Muscle of leg (tissue), 3 donors: ENCODE measurements at regions not wholly inside any gene's neighbourhood (a gene's known extent, or its start where the extent isn't known, plus 50 kb on each side); places are given as distances from the start of the nearest gene placed in this dataset.

Experiments used
- DNase-seq: peaks from one replicate; pipeline ENCODE4 v3.0.0; 2013
- H3K27ac ChIP-seq: one replicate; pipeline ENCODE4 v1.5.1; 2013; ENCODE audit warnings: mild to moderate bottlenecking, low read length, control low read depth
- H3K27me3 ChIP-seq: one replicate; pipeline ENCODE4 v1.6.1; 2013; ENCODE audit warnings: low read length; ENCODE audit not compliant: control insufficient read depth, insufficient read depth
- H3K36me3 ChIP-seq: one replicate; pipeline ENCODE4 v1.6.1; 2013; ENCODE audit warnings: low read length; ENCODE audit not compliant: control insufficient read depth, insufficient read depth
- H3K4me1 ChIP-seq: one replicate; pipeline ENCODE4 v1.6.1; 2013; ENCODE audit warnings: low read length; ENCODE audit not compliant: control insufficient read depth, insufficient read depth
- H3K4me3 ChIP-seq: one replicate; pipeline ENCODE4 v1.5.1; 2013; ENCODE audit warnings: low read length, control low read depth
- H3K9me3 ChIP-seq: replicated peaks from 2 replicates; pipeline ENCODE4 v1.6.1; 2013; ENCODE audit warnings: low read depth, low read length; ENCODE audit not compliant: control insufficient read depth
- WGBS: methylation state at CpG from one replicate; pipeline ENCODE4 v1.1.5; 2013; ENCODE audit warnings: missing lambda C conversion rate; ENCODE audit not compliant: insufficient coverage; 5-methylcytosine and 5-hydroxymethylcytosine counted together

DNA sequence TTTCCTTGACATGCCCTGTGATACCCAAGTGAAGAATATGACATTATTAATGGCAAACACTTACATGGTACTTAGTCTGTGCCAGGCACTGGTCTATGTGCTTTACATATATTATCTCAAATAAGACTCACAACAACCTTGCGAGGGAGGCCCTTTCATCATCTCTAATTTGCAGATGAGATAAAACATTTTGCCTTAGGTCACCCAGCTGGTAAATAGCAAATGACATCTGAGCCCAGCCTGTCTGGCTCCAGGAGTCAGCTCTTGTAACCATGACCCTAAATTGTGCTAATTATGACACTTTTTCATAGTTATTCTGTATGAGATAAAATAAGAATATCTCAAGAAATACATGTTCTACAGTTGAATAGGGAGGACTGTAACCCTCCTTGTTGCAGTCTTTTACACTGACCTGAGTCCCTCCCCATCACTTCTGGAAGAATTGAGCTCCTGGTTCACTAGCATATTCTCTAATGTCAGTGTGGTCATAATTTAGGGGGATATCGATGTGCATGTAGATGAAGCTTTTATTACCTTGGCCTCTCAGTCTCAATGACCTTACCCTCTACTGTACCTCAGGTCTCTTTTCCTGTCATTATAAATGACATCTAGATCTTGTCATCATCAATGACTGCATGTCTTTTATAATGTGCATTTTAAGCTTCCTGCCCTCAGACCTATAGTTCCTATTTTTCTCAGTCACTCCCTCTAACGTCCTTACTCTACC lies 126.1 kb upstream of the HAPLN1 start:
- Histone ChIP-seq H3K4me1 (no peaks in the 10 kb centered on the region), H3K36me3 (no peaks in the 10 kb centered on the region), H3K9me3 (no peaks in the 10 kb centered on the region), H3K27me3 (no peaks in the 10 kb centered on the region), H3K27ac (no peak overlapping the region), H3K4me3 (no peak overlapping the region)
- 45% methylated on average over 1 of the region's 3 CpGs for WGBS
- no peak for DNase-seq

- WGBS: 81% methylated on average over 3 of the region's 7 CpGs
- DNase-seq: no peak
- H3K4me1 ChIP-seq: no peaks in the 10 kb centered on the region
- H3K36me3 ChIP-seq: no peaks in the 10 kb centered on the region
- H3K27me3 ChIP-seq: no peaks in the 10 kb centered on the region
- H3K9me3 ChIP-seq: no peaks in the 10 kb centered on the region
- H3K27ac ChIP-seq: no peak overlapping the region
- no peak overlapping the region for H3K4me3 ChIP-seq
These were observed 123.9 kb upstream of the HAPLN1 start for GRCh38 chr5:83844449-83845068.

DNA sequence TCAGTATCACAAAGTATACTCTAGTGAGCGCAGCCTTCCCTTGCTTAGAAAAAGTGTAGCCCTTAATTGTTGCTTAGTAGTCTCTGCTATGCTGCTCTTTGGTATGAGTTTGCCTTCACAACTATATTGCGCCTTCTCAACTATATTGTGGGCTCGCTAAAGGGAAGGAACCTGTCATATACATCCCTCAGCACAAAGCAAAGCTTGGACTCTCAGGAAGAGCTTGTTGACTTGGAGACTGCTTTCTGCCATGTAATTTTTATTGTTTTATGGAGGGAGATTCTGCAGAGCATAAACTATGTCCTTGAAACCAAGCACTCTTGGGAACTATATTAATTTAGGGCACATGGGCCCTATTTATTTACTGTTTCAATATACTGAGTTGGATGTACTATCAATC lies 119.1 kb upstream of the HAPLN1 start:
- WGBS: no CpG with 5 or more reads among the region's 3 CpGs
- Histone ChIP-seq H3K9me3 (no peaks in the 10 kb centered on the region), H3K36me3 (no peaks in the 10 kb centered on the region), H3K4me1 (no peaks in the 10 kb centered on the region), H3K27ac (no peak overlapping the region), H3K27me3 (no peaks in the 10 kb centered on the region), H3K4me3 (no peak overlapping the region)
- no peak for DNase-seq

- no peak overlapping the region for H3K27ac ChIP-seq
- H3K4me1 ChIP-seq: no peaks in the 10 kb centered on the region
- H3K4me3 ChIP-seq: no peak overlapping the region
- no peaks in the 10 kb centered on the region for H3K27me3 ChIP-seq
- no CpG with 5 or more reads among the region's 2 CpGs for WGBS
- DNase-seq: no peak
- no peaks in the 10 kb centered on the region for H3K9me3 ChIP-seq
- no peaks in the 10 kb centered on the region for H3K36me3 ChIP-seq
These were observed 118.6 kb upstream of the HAPLN1 start for GRCh38 chr5:83839256-83839655.

DNA sequence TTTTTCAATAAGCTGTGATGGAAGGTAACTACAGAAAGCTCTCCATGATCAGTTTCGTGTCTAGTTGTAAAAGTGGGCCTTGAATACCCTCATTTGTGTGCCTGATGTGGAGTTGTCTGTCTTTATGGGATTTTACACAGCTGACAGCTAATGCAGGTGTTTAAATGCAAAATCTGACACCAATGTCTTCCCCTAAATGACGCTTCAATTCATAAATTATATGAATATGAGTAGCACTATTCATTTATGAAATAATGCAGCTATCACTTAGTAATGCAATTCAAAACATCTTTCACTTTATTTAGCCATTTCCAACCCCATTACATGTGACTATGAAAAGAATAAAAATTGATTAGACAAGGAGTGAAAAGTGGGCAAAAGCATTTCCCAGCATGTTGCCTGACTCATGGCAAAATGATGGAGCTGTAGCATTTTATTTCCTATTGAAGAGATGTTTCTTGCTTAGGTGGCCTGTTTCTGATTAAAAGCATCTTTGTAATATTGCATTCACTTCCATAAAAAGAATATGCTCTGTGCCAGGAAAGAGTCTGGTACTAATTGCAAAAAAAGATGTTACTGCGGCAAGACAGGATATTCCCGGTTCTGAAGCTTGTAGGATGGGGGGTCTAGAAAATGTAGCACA lies 116.7 kb upstream of the HAPLN1 start:
- no peak overlapping the region for H3K27ac ChIP-seq
- DNase-seq: peak; percentile 17
- H3K4me3 ChIP-seq: no peak overlapping the region
- no peaks in the 10 kb centered on the region for H3K36me3 ChIP-seq
- H3K4me1 ChIP-seq: no peaks in the 10 kb centered on the region
- no peaks in the 10 kb centered on the region for H3K9me3 ChIP-seq
- no peaks in the 10 kb centered on the region for H3K27me3 ChIP-seq
- WGBS: no CpG with 5 or more reads among the region's 4 CpGs

DNA sequence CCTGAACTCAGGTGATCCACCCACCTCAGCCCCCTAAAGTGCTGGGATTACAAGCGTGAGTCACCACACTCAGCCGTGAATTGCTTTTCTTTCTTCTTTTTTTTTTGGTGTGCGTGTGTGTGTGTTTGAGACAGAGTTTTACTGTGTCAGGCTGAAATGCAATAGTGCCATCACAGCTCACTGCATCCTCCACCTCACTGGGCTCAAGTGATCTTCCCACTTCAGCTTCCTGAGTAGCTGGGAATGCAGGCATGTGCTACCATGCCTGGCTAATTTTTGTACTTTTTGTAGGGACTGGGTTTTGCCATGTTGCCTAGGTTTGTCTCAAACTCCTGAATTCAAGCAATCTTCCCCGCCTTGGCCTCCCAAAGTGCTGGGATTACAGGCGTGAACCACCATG lies 113.7 kb upstream of the HAPLN1 start:
- no peak overlapping the region for H3K27ac ChIP-seq
- no peaks in the 10 kb centered on the region for H3K4me1 ChIP-seq
- no peak overlapping the region for H3K4me3 ChIP-seq
- no peaks in the 10 kb centered on the region for H3K9me3 ChIP-seq
- H3K27me3 ChIP-seq: no peaks in the 10 kb centered on the region
- DNase-seq: no peak
- H3K36me3 ChIP-seq: no peaks in the 10 kb centered on the region
- no CpG with 5 or more reads among the region's 5 CpGs for WGBS

GRCh38 chr5:83831834-83832233 lies 111.2 kb upstream of the HAPLN1 start:
- no peak for DNase-seq
- no peaks in the 10 kb centered on the region for H3K4me1 ChIP-seq
- H3K36me3 ChIP-seq: no peaks in the 10 kb centered on the region
- H3K27me3 ChIP-seq: no peaks in the 10 kb centered on the region
- WGBS: no CpG with 5 or more reads among the region's 1 CpG
- H3K27ac ChIP-seq: no peak overlapping the region
- no peaks in the 10 kb centered on the region for H3K9me3 ChIP-seq
- H3K4me3 ChIP-seq: no peak overlapping the region

DNA sequence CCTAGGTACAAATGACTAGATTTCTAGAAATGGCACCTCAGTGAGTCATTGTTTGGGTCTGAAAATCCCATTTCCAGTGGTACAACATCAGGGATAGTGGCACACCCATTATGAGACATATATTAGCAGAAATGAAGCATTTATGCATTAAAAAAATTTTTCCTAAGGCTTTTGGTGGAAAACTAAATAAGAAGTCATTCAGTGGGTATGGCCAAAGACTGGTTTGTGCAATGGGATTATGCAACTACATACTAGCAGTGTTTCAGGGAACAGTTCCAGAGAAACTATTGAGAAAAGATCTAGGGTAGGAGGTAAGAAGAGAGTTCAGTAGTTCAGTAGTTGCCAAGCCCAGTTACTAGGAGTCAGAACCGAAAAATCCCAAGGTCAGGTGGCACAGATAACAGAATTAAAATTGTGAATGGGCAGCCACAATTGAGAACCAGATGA lies 106.5 kb upstream of the HAPLN1 start:
- no peak for DNase-seq
- Histone ChIP-seq H3K36me3 (no peaks in the 10 kb centered on the region), H3K4me3 (no peak overlapping the region), H3K9me3 (no peaks in the 10 kb centered on the region), H3K27me3 (no peaks in the 10 kb centered on the region), H3K27ac (no peak overlapping the region), H3K4me1 (no peaks in the 10 kb centered on the region)
- WGBS: 75% methylated on average over 1 of the region's 1 CpG

DNA sequence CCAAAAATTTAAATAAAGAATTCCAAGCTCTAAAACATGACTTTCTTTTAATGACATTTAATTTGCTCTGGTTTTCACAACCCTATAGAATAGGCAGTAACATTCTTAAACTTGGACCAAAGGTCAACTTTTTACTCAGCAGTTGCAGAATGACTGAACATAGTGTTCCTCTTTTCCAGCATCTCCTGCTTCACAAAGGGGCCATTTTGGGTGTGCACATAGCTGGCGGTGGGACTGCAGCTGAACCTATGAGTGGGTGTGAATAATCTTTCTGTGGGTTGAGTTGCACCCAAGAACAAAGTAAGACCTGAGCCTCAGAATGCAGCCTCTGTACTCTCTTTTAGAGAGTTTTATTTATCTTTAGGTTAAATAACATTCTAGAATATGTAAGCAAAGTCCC lies 96.9 kb upstream of the HAPLN1 start:
- H3K27me3 ChIP-seq: no peaks in the 10 kb centered on the region
- H3K4me3 ChIP-seq: no peak overlapping the region
- H3K9me3 ChIP-seq: no peaks in the 10 kb centered on the region
- no peak for DNase-seq
- no peak overlapping the region for H3K27ac ChIP-seq
- no peaks in the 10 kb centered on the region for H3K4me1 ChIP-seq
- no peaks in the 10 kb centered on the region for H3K36me3 ChIP-seq
- WGBS: no CpG with 5 or more reads among the region's 1 CpG

- DNase-seq: no peak
- H3K4me3 ChIP-seq: no peak overlapping the region
- no peaks in the 10 kb centered on the region for H3K4me1 ChIP-seq
- H3K9me3 ChIP-seq: no peaks in the 10 kb centered on the region
- H3K27ac ChIP-seq: no peak overlapping the region
- no peaks in the 10 kb centered on the region for H3K36me3 ChIP-seq
- WGBS: 60% methylated on average over 1 of the region's 2 CpGs
- H3K27me3 ChIP-seq: no peaks in the 10 kb centered on the region
These were observed 95.0 kb upstream of the HAPLN1 start for GRCh38 chr5:83815661-83816060.
